ENCODE measurements at regions not wholly inside any gene's neighbourhood (a gene's known extent, or its start where the extent isn't known, plus 50 kb on each side); places are given as distances from the start of the nearest gene placed in this dataset.

GRCh38 chr5:107803728-107804127 lies 133.0 kb upstream of the EFNA5 start:
- H3K4me3 ChIP-seq (ENCODE audit: control insufficient read depth, low read depth, low read length): no peak overlapping the region
- no peak for DNase-seq (ENCODE audit: low read depth)
- TF ChIP-seq CTCF (IDR thresholded peaks at IDR 0.05; ENCODE audit: control insufficient read depth, insufficient read depth, low read depth, low read length, missing control alignments): no peak

DNA sequence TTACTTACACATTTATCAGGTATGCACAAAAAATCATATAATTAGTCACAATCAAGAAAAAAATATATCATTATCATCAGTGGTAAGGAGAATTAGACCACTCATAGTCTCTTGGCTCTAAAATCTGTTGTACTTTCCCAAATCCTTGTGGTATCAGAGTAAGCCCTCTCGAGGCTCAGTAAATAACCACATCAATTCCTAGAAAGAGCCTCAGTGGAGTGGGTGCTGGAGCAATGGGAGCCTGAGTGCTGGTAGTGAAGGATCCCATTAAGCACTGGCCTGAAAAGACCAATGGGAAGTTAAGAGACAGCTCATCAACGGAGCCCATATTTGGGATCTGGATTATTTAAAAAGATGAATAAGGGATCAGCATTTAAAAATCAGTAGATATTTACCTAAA lies 130.3 kb upstream of the EFNA5 start:
- no peak for TF ChIP-seq CTCF (IDR thresholded peaks at IDR 0.05; ENCODE audit: control insufficient read depth, insufficient read depth, low read depth, low read length, missing control alignments)
- no peak overlapping the region for H3K4me3 ChIP-seq (ENCODE audit: control insufficient read depth, low read depth, low read length)
- no peak for DNase-seq (ENCODE audit: low read depth)

DNA sequence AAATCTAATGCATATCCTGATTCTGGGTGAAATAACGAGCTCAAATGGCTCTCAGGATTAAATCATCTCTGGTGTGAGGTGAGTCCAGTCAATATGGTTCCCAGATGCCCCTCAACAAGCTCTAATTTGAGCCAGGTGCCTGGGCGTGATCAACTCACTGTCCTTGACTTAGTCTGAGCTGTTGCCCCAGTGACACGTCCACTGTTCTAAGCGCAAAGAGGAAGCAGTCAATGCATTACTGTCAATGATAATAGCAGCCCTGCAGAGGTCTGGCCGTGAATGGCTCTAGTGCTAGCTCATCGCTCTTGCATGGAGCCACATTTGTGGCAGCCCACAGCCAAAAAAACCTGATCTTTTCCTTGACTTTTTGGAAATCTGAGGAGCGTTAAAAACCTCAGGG lies 128.6 kb upstream of the EFNA5 start:
- H3K4me3 ChIP-seq (ENCODE audit: control insufficient read depth, low read depth, low read length): no peak overlapping the region
- TF ChIP-seq CTCF (IDR thresholded peaks at IDR 0.05; ENCODE audit: control insufficient read depth, insufficient read depth, low read depth, low read length, missing control alignments): no peak
- DNase-seq (ENCODE audit: low read depth): no peak

- DNase-seq (ENCODE audit: low read depth): no peak
Measured at GRCh38 chr5:107796797-107797196, 126.1 kb upstream of the EFNA5 start.

DNA sequence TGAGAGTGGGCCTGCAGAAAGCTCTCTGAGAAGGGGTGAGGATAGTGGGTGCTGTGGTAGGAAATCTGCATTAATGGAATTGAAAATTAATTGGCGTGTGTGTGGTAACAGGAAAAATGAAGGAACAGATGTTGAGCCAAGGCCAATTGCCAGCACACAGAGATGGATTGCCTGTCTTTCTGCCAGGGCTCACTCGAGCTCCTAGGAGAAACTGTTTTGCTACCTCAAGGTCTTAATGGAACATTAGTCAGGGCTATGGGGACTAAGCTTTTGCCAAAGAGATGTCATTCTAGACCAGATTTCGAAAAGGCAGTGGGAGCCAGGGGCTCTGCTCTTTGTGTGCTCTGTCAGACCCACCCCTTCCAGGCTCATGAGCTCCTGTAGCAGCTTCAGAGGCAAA lies 124.0 kb upstream of the EFNA5 start:
- no peak overlapping the region for H3K4me3 ChIP-seq (ENCODE audit: control insufficient read depth, low read depth, low read length)
- TF ChIP-seq CTCF (IDR thresholded peaks at IDR 0.05; ENCODE audit: control insufficient read depth, insufficient read depth, low read depth, low read length, missing control alignments): no peak
- no peak for DNase-seq (ENCODE audit: low read depth)

More at GRCh38 chr5:107796797-107797196, 126.1 kb upstream of the EFNA5 start:
- TF ChIP-seq CTCF (IDR thresholded peaks at IDR 0.05; ENCODE audit: control insufficient read depth, insufficient read depth, low read depth, low read length, missing control alignments): peak; percentile 35
- no peak overlapping the region for H3K4me3 ChIP-seq (ENCODE audit: control insufficient read depth, low read depth, low read length)

DNA sequence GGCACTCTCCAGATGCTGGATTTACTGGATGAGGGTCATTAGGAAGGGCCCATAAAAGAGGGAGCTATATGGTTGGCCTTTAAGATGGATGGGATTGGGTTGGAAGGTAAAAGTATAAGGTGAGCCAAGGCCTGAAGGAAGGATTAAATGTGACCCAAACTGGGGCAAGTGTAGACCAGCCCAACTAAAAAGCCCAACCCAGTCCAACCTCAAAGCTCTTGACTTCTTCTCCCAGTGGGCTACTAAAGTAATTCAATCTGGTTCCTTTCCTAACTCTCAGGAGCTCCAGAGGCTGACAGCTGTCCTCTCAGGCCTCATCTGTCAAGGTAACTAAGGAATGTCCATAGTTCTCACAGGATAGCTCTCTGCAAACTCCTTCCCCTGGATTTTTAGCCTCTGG lies 122.2 kb upstream of the EFNA5 start:
- no peak for DNase-seq (ENCODE audit: low read depth)
- no peak overlapping the region for H3K4me3 ChIP-seq (ENCODE audit: control insufficient read depth, low read depth, low read length)
- no peak for TF ChIP-seq CTCF (IDR thresholded peaks at IDR 0.05; ENCODE audit: control insufficient read depth, insufficient read depth, low read depth, low read length, missing control alignments)

DNA sequence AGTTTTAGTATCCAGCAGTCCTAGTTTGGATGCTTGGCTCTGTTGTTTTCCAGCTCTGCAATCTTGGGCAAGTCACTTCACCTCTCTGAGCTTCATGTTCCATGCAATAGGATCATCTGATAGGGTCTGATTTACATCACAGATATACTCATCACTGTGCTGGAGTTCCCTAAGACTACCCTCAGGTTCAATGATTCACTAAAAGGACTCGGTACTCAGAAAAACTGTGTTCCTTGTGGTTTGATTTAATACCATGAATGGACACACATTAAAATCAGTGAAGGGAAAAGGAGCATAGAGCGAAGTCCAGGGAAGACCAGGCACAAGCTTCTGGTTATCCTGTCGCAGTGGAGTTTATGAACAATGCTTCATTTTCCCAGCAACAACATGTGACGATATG lies 119.9 kb upstream of the EFNA5 start:
- no peak for DNase-seq (ENCODE audit: low read depth)
- no peak overlapping the region for H3K4me3 ChIP-seq (ENCODE audit: control insufficient read depth, low read depth, low read length)
- TF ChIP-seq CTCF (IDR thresholded peaks at IDR 0.05; ENCODE audit: control insufficient read depth, insufficient read depth, low read depth, low read length, missing control alignments): no peak
